DND-41 (cell line): ENCODE measurements at regions not wholly inside any gene's neighbourhood (a gene's known extent, or its start where the extent isn't known, plus 50 kb on each side); places are given as distances from the start of the nearest gene placed in this dataset.
A peak's percentile ranks its signal among the peaks of the same experiment; 100 is the strongest.

Experiments
- ATAC-seq: fragments of 200-7000 bp; cut with Tn5 transposase; 3 replicates; pipeline ENCODE4 v1.9.1; 2021; ENCODE audit warnings: low read depth; ENCODE audit not compliant: insufficient read depth
- DNase-seq: peaks from one replicate; pipeline ENCODE4 v3.0.0-alpha.2; 2020
- H2AFZ ChIP-seq: 2 replicates; pipeline ENCODE4 v1.6.0; 2012; ENCODE audit warnings: low read depth, low read length
- H3K27ac ChIP-seq: 2 replicates; pipeline ENCODE4 v1.5.1; 2012; ENCODE audit warnings: low read length, inconsistent platforms
- H3K27me3 ChIP-seq: fragments of 200-600 bp; sonication (generic); 2 replicates; pipeline ENCODE4 v1.6.0; 2012; ENCODE audit warnings: low read length, mild to moderate bottlenecking, inconsistent platforms; ENCODE audit not compliant: insufficient read depth, poor library complexity
- H3K36me3 ChIP-seq: 2 replicates; pipeline ENCODE4 v1.5.1; 2012; ENCODE audit warnings: low read length, inconsistent platforms; ENCODE audit not compliant: insufficient read depth
- H3K4me1 ChIP-seq: 2 replicates; pipeline ENCODE4 v1.5.1; 2012; ENCODE audit warnings: mild to moderate bottlenecking, low read length; ENCODE audit not compliant: insufficient read depth
- H3K4me2 ChIP-seq: 2 replicates; pipeline ENCODE4 v1.6.0; 2012; ENCODE audit warnings: mild to moderate bottlenecking, moderate library complexity, low read length, inconsistent platforms; ENCODE audit not compliant: insufficient read depth
- H3K4me3 ChIP-seq, 2 experiments: fragments of 200-600 bp in 1 of 2; shearing (Covaris generic) in 1 of 2; 2 replicates each; pipeline ENCODE4 v1.5.1; 2012 to 2016; ENCODE audit warnings: inconsistent platforms in 2 of 2, low read length in 2 of 2, mild to moderate bottlenecking in 2 of 2, low read depth in 1 of 2, moderate library complexity in 1 of 2
- H3K79me2 ChIP-seq: 2 replicates; pipeline ENCODE4 v1.6.0; 2012; ENCODE audit warnings: low read length, inconsistent platforms; ENCODE audit not compliant: insufficient read depth
- H3K9ac ChIP-seq: 2 replicates; pipeline ENCODE4 v1.6.0; 2012; ENCODE audit warnings: low read depth, mild to moderate bottlenecking, inconsistent platforms, low read length, moderate library complexity
- H3K9me3 ChIP-seq: 2 replicates; pipeline ENCODE4 v1.5.1; 2012; ENCODE audit warnings: low read length, moderate library complexity, mild to moderate bottlenecking, inconsistent platforms; ENCODE audit not compliant: insufficient read depth, severe bottlenecking
- H4K20me1 ChIP-seq: 2 replicates; pipeline ENCODE4 v1.6.0; 2012; ENCODE audit warnings: low read length; ENCODE audit not compliant: insufficient read depth
- CTCF ChIP-seq: IDR thresholded peaks from 2 replicates; pipeline ENCODE4 v1.5.1; 2012; ENCODE audit warnings: borderline replicate concordance, low read length, moderate library complexity, mild to moderate bottlenecking; ENCODE audit not compliant: poor library complexity, severe bottlenecking; ENCODE audit errors: extremely low read depth
- EZH2 ChIP-seq: IDR thresholded peaks from 3 replicates; pipeline ENCODE4 v1.6.1; 2012; ENCODE audit warnings: borderline replicate concordance, low read depth, mild to moderate bottlenecking, moderate library complexity, low read length, inconsistent platforms; ENCODE audit not compliant: severe bottlenecking

GRCh38 chr1:82090104-82090503, 289.4 kb downstream of the ADGRL2 start:
- H3K9me3 ChIP-seq = no peaks in the 10 kb centered on the region
- H3K27ac ChIP-seq = no peak overlapping the region
- H3K9ac ChIP-seq = no peak overlapping the region
- H3K27me3 ChIP-seq = no peaks in the 10 kb centered on the region
- no peak overlapping the region for H3K4me3 ChIP-seq
- no peaks in the 10 kb centered on the region for H4K20me1 ChIP-seq
- no peaks in the 10 kb centered on the region for H3K4me1 ChIP-seq
- no peaks in the 10 kb centered on the region for H3K79me2 ChIP-seq
- H3K36me3 ChIP-seq = no peaks in the 10 kb centered on the region
- H3K4me2 ChIP-seq = no peak overlapping the region
- H2AFZ ChIP-seq = no peak overlapping the region
- DNase-seq (no peak), ATAC-seq (no peak)
- TF ChIP-seq EZH2 (no peak), CTCF (peak; percentile 10)

- no peaks in the 10 kb centered on the region for H3K36me3 ChIP-seq
- H3K27ac ChIP-seq = no peak overlapping the region
- no peak overlapping the region for H3K9ac ChIP-seq
- no peaks in the 10 kb centered on the region for H3K79me2 ChIP-seq
- H3K9me3 ChIP-seq = no peaks in the 10 kb centered on the region
- H3K4me1 ChIP-seq = no peaks in the 10 kb centered on the region
- no peak overlapping the region for H3K4me2 ChIP-seq
- H2AFZ ChIP-seq = no peak overlapping the region
- H3K27me3 ChIP-seq = no peaks in the 10 kb centered on the region
- TF ChIP-seq EZH2 (no peak), CTCF (no peak)
- ATAC-seq (no peak), DNase-seq (no peak)
- H4K20me1 ChIP-seq = no peaks in the 10 kb centered on the region
- H3K4me3 ChIP-seq = no peak overlapping the region
These were observed 286.0 kb downstream of the ADGRL2 start for GRCh38 chr1:82086739-82087138.

GRCh38 chr1:82079607-82080006, 278.9 kb downstream of the ADGRL2 start:
- Histone ChIP-seq H3K27me3 (no peaks in the 10 kb centered on the region), H3K27ac (no peak overlapping the region), H4K20me1 (no peaks in the 10 kb centered on the region), H3K79me2 (no peaks in the 10 kb centered on the region), H3K4me1 (no peaks in the 10 kb centered on the region), H3K9ac (no peak overlapping the region), H3K9me3 (no peaks in the 10 kb centered on the region), H2AFZ (no peak overlapping the region), H3K4me3 (no peak overlapping the region), H3K36me3 (no peaks in the 10 kb centered on the region), H3K4me2 (no peak overlapping the region)
- ATAC-seq (no peak), DNase-seq (no peak)
- no peak for TF ChIP-seq EZH2
- TF ChIP-seq CTCF = no peak

- no peaks in the 10 kb centered on the region for H3K4me1 ChIP-seq
- H3K9ac ChIP-seq = no peak overlapping the region
- DNase-seq (no peak), ATAC-seq (no peak)
- H3K4me3 ChIP-seq = no peak overlapping the region
- H3K27ac ChIP-seq = no peak overlapping the region
- no peaks in the 10 kb centered on the region for H4K20me1 ChIP-seq
- H3K9me3 ChIP-seq = no peaks in the 10 kb centered on the region
- H3K79me2 ChIP-seq = no peaks in the 10 kb centered on the region
- no peaks in the 10 kb centered on the region for H3K27me3 ChIP-seq
- H2AFZ ChIP-seq = no peak overlapping the region
- H3K4me2 ChIP-seq = no peak overlapping the region
- no peaks in the 10 kb centered on the region for H3K36me3 ChIP-seq
- TF ChIP-seq EZH2 (no peak), CTCF (no peak)
These were observed 272.9 kb downstream of the ADGRL2 start for GRCh38 chr1:82073659-82074058.
